IPS DF 6.9 (cell line): ENCODE measurements at regions not wholly inside any gene's neighbourhood (a gene's known extent, or its start where the extent isn't known, plus 50 kb on each side); places are given as distances from the start of the nearest gene placed in this dataset.

Experiments used
- DNase-seq: peaks from one replicate; pipeline ENCODE4 v3.0.0-alpha.2; 2013; ENCODE audit warnings: low read depth, low spot score
- H3K27ac ChIP-seq: one replicate; pipeline ENCODE4 v1.5.1; 2013; ENCODE audit warnings: low read length, control low read depth
- H3K27me3 ChIP-seq: 2 replicates; pipeline ENCODE4 v1.6.1; 2013; ENCODE audit warnings: mild to moderate bottlenecking, low read length; ENCODE audit not compliant: control insufficient read depth, insufficient read depth
- H3K36me3 ChIP-seq: 2 replicates; pipeline ENCODE4 v1.6.1; 2013; ENCODE audit warnings: low read length; ENCODE audit not compliant: control insufficient read depth, insufficient read depth
- H3K4me1 ChIP-seq: 2 replicates; pipeline ENCODE4 v1.6.1; 2013; ENCODE audit warnings: low read length; ENCODE audit not compliant: control insufficient read depth, insufficient read depth
- H3K4me3 ChIP-seq: 2 replicates; pipeline ENCODE4 v1.5.1; 2013; ENCODE audit warnings: mild to moderate bottlenecking, low read length
- H3K9me3 ChIP-seq: 2 replicates; pipeline ENCODE4 v1.6.1; 2013; ENCODE audit warnings: low read length, inconsistent platforms; ENCODE audit not compliant: control insufficient read depth, insufficient read depth
- WGBS: extraction: QIAGEN DNeasy Blood & Tissue Kit; methylation state at CpG from one replicate; pipeline ENCODE4 v1.1.7; 2013; ENCODE audit warnings: mixed read lengths, missing lambda C conversion rate; ENCODE audit not compliant: insufficient read length, insufficient coverage; 5-methylcytosine and 5-hydroxymethylcytosine counted together

DNA sequence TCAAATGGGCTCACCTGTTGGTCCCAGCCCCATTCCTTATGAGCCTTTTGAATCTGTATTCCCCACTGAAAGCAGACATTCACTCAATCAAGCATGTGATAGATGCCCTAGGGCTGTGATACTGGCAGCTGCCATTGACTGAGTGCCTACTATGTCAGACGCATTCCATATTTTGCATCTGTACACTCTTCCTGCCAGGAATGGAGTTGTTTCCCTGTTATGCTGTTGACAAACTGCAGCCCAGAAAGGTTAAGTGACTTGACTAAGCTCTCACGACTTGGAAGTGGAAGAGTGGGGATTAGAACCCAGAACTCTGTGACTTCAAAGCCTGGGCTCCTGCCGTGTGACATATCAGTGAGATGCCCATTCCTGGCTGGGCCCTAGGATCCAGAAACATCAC, 211.4 kb downstream of the RPLP1 start:
- WGBS = no CpG with 5 or more reads among the region's 3 CpGs
- Histone ChIP-seq H3K4me3 (no peak overlapping the region), H3K36me3 (no peaks in the 10 kb centered on the region), H3K4me1 (peaks cover 2% of the 10 kb centered on the region; the same call in 1 of the 2 replicates), H3K27ac (no peak overlapping the region), H3K9me3 (no peaks in the 10 kb centered on the region), H3K27me3 (no peaks in the 10 kb centered on the region)
- DNase-seq = no peak

DNA sequence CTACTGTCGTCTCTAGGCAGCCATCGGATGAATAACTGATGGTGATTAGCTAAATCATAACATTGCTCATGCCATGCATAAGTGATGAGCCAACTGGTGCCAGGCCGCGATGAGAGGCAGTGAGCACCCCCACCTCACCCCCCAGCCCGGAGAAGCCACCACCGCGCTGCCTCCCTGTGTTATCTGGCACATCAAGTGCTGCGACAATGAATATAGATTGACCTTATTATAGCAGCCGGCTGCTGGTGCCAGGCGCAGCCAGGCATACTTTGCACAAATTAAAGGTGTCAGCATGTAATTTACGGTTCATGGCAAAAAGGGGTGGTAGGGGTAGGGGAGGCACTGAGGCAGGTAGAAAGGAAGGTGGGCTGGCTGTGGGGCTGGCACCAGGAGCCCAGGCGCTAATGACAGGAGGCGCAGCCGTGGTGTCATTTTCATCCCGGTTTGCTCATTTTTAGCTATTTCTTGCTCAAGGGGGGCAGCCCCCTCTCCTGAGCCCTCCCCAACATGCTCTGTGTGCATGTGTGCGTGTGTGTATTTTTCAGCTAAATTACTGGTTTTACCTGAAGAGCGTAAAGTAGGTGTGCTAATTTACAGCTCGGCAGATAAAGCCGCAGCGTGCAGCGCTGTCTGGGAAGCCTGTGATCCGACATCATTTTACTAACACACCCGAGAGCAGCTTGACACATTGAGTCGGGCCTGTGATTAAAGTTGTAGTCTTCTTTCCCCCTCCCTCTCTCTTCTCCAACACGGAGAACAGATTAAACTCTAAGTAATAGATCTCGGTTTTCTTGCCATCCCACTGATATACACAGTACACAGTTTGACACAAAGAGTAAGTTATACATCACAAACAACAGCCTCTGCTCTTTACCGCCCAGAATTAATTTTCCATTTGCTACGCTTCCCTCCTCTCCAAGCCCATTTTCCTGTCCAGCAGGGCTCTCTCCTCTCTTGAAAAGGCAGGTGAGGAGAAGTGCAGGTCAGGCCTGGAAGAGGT, 212.3 kb downstream of the RPLP1 start:
- no peaks in the 10 kb centered on the region for H3K27me3 ChIP-seq
- no peaks in the 10 kb centered on the region for H3K36me3 ChIP-seq
- H3K27ac ChIP-seq = no peak overlapping the region
- no peak for DNase-seq
- no peaks in the 10 kb centered on the region for H3K9me3 ChIP-seq
- no peak overlapping the region for H3K4me3 ChIP-seq
- no CpG with 5 or more reads among the region's 28 CpGs for WGBS
- peaks cover 2% of the 10 kb centered on the region; the same call in 1 of the 2 replicates for H3K4me1 ChIP-seq

DNA sequence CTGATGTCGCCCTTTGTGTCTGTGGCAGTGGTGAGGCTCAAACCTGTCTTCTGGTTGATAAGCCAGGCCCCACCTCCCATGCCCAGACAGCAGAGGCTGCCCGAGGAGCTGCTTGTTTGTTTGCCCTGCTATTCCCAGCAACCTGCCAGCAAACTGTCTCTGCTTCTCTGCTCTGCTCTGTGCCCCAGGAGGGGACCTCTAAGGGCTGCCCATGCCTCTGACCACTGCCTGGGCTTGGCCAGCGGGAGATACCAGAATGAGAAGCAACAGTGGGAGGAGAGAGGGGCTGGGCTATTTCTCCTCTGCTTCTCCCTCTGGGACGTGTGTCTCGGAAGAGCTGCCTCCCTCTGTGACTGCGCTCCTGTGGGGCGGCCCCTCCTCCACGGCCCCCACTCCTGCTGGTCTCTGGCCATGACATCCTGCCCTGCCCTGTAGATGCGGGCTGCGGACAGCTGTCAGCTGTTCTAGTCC, 213.1 kb downstream of the RPLP1 start:
- WGBS = no CpG with 5 or more reads among the region's 10 CpGs
- Histone ChIP-seq H3K36me3 (no peaks in the 10 kb centered on the region), H3K27ac (no peak overlapping the region), H3K9me3 (no peaks in the 10 kb centered on the region), H3K4me3 (no peak overlapping the region), H3K4me1 (peaks cover 2% of the 10 kb centered on the region; the same call in 1 of the 2 replicates), H3K27me3 (no peaks in the 10 kb centered on the region)
- DNase-seq = no peak

DNA sequence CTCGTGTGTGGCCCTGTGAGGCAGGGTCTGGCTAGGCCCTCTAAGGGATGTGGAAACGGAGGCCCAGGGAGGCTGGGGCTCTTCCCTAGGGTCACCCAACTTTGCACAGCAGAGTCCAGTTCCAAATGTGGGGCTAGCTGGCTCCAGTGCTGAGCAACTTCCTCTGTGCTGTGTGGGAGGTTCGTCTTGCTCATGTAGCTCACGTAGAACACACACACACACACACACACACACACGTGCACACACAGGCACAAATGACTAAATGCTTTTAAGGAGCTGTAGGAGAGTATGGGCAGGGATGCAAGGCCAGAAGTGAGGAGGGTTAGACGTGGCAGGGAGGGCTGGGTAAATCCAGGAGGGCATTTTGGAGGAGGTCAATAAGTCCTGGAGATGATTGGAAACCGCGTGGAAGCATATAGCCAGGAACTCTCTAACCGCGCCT, 213.8 kb downstream of the RPLP1 start:
- H3K27ac ChIP-seq = no peak overlapping the region
- 0 out of 2 replicates have a peak, but pooled peaks cover 2% of the 10 kb centered on the region for H3K4me1 ChIP-seq
- no peaks in the 10 kb centered on the region for H3K36me3 ChIP-seq
- no peaks in the 10 kb centered on the region for H3K9me3 ChIP-seq
- H3K27me3 ChIP-seq = no peaks in the 10 kb centered on the region
- no peak for DNase-seq
- H3K4me3 ChIP-seq = no peak overlapping the region
- WGBS = no CpG with 5 or more reads among the region's 10 CpGs

DNA sequence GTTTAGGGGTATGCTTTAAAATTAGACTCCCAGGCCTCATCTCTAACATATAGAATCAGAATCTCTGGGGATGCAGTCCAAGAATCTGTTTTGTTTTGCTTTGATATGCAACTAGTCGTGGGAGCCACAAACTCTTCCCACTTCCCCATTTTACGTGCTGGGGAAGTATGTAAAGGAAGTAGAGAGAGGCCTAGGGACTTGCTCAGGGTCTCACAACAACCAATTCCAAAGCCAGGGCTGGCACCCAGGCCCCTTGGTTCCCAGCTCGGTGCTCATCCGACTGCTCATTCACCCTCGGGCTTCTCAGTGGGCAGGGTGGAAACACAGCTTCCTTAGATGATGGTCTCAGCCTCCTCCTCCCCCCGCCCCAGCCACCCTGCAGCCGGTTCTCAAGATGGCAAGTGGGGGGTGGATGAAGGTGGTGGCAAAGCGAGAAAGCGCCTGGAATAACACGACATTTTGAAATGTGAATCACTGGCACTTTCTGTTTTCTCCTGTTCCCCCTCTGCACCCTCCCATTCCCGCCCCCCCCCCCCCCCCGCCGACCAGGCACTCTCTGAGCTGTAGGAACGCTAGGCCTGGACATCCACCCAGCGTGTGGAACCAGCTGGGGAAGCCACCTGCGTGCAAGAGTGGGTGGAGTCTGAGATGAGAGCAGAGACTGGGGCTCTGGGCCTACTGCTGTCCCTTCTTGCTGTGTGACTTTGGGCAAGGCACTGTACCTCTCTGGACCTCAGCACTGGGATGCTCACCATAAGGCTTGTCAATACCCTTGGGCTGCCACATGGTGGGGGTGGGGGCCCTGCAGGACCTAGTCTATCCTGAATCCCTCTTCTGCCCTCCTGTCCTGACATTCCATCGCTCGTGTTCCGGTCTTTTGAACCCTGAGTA, 214.5 kb downstream of the RPLP1 start:
- Histone ChIP-seq H3K9me3 (no peaks in the 10 kb centered on the region), H3K36me3 (no peaks in the 10 kb centered on the region), H3K4me3 (no peak overlapping the region), H3K27ac (no peak overlapping the region), H3K4me1 (0 out of 2 replicates have a peak, but pooled peaks cover 2% of the 10 kb centered on the region), H3K27me3 (no peaks in the 10 kb centered on the region)
- WGBS = no CpG with 5 or more reads among the region's 19 CpGs
- no peak for DNase-seq

DNA sequence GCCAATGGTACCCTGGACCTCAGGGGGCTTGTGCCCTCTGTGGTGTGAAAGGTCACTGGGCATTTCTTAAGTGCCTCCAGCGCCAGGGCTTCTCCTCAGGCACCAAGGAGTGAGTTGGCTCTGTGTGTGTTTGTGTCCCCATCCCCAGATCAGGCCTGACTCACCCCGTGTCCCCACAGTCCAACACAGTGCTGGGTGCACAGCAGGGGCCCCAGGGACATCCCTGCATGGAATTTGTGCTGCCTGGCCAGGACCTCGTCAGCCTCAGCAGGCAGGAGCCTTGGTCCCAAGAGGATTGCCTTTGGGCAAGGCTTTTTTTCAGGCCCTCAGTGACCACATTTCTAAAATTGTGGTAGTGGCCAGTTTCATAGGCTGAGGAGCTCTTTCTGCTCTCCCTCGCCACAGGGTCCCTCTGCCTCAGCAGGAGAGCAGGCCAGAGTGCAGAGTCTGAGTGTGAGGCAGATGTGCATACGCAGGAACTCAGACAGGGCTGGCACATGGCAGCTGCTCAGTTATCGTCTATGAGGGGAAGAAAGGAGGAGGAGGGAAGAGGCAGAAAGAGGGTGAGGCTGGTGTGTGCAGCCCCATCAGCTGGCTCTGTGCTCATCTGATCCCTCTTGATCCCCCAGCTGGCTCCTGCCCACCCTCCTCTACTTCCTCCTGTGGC, 215.6 kb downstream of the RPLP1 start:
- no peak overlapping the region for H3K4me3 ChIP-seq
- H3K27me3 ChIP-seq = no peaks in the 10 kb centered on the region
- H3K27ac ChIP-seq = no peak overlapping the region
- H3K36me3 ChIP-seq = no peaks in the 10 kb centered on the region
- no CpG with 5 or more reads among the region's 6 CpGs for WGBS
- no peaks in the 10 kb centered on the region for H3K9me3 ChIP-seq
- no peak for DNase-seq
- H3K4me1 ChIP-seq = 0 out of 2 replicates have a peak, but pooled peaks cover 2% of the 10 kb centered on the region

DNA sequence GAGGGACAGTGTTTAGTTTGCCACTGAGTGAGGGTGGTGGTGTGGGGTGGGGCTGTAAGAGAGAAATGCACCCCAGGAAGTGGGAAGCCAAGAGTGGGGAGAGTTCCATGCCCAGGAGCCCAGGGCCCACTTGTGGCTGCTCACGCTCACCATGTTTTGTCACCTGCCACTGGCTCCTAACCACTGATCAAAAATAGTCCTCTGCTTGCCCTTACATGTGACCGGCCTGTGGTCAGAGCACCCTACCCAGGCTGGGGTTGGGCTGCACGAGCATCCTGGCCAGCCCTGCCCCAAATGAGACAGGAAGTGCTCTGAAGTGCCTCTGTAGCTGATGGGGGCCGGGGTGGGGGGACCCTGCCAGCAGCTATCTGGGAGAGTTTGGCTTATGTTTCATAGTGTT, 216.3 kb downstream of the RPLP1 start:
- H3K27ac ChIP-seq = no peak overlapping the region
- no CpG with 5 or more reads among the region's 4 CpGs for WGBS

DNA sequence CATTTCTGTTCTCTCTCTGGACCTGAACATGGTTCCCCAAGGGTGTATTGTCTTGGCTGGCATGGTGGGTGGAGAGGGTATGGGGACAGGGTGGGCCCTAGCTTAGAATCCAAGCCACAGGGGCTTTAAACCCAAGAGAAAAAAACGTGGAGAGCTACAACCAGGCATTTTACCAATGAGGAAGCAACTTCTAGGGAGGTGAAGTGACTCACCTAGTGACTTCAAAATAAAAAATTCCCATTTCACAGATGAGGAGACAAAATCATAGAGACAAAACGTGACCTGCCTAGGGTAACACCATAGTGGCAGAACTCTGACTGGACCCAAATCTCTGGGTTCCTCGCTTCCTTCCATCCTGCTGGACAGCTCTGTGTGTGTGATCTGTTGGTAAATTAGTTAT, 216.8 kb downstream of the RPLP1 start:
- Histone ChIP-seq H3K9me3 (no peaks in the 10 kb centered on the region), H3K36me3 (no peaks in the 10 kb centered on the region), H3K4me3 (no peak overlapping the region), H3K4me1 (0 out of 2 replicates have a peak, but pooled peaks cover 2% of the 10 kb centered on the region), H3K27me3 (no peaks in the 10 kb centered on the region), H3K27ac (no peak overlapping the region)
- WGBS = no CpG with 5 or more reads among the region's 3 CpGs
- DNase-seq = no peak

More for the DNA sequence above, 216.3 kb downstream of the RPLP1 start:
- no peak for DNase-seq
- Histone ChIP-seq H3K4me3 (no peak overlapping the region), H3K4me1 (0 out of 2 replicates have a peak, but pooled peaks cover 2% of the 10 kb centered on the region), H3K9me3 (no peaks in the 10 kb centered on the region), H3K27me3 (no peaks in the 10 kb centered on the region), H3K36me3 (no peaks in the 10 kb centered on the region)

DNA sequence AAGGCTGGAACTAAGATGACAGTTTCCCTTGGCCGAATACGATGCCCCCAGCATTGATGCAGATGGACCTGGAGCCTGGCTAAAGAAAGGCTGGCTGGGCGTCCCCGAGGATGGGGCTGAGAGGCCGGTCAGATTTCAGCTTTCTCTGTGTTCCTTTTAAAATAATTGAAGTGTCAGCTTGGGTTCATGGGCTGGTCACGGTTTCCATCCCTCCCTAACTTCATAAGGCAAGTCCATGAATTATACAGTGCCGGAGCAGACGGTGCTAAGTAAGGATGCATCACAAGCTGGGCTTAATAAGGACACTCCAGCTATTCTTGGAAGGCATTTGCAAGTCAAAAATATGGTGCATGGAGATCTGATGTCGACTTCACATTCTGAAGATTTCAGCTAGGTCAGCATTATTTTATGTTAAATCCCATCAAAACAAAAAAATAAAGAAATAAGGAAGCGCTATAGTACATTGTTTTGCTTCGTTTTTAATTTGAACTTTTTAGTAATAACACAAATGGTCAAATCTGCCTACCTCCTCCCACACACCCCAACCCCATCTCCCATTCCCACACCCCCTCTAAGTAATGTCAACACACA, 220.8 kb downstream of the RPLP1 start:
- no peak overlapping the region for H3K27ac ChIP-seq
- WGBS = no CpG with 5 or more reads among the region's 11 CpGs
- H3K4me3 ChIP-seq = no peak overlapping the region
- no peaks in the 10 kb centered on the region for H3K9me3 ChIP-seq
- H3K4me1 ChIP-seq = no peaks in the 10 kb centered on the region
- H3K27me3 ChIP-seq = peaks cover 2% of the 10 kb centered on the region; the same call in 1 of the 2 replicates
- no peaks in the 10 kb centered on the region for H3K36me3 ChIP-seq
- no peak for DNase-seq
